PC-3 (cell line): ENCODE measurements at regions not wholly inside any gene's neighbourhood (a gene's known extent, or its start where the extent isn't known, plus 50 kb on each side); places are given as distances from the start of the nearest gene placed in this dataset.

Experiments
- ATAC-seq: fragments of 200-7000 bp; cut with Tn5 transposase; 2 replicates; pipeline ENCODE4 v1.9.1; 2020; ENCODE audit warnings: mild to moderate bottlenecking, moderate library complexity
- BruUV-seq: library from RNA; stranded (reverse); fragments of 400-500 nt; replicated peaks from 2 replicates; lab custom pipeline; 2021; lab: Mats Ljungman, UMichigan
- CTCF ChIA-PET: fragments of 300-600 bp; sonication (Branson Sonifier 250); formaldehyde crosslinking; loops from one replicate; lab custom pipeline; 2022; ENCODE audit warnings: antibody characterized with exemption; lab: Charles Lee
- POLR2A ChIA-PET: fragments of 300-600 bp; sonication (Branson Sonifier 250); formaldehyde crosslinking; loops from one replicate; lab custom pipeline; 2022; ENCODE audit warnings: antibody characterized with exemption; ENCODE audit not compliant: unreplicated experiment; lab: Charles Lee
- DNase-seq: peaks from one replicate; pipeline ENCODE4 v3.0.0-alpha.2; 2015
- H2AFZ ChIP-seq: fragments of 300-600 bp; sonication (generic); 2 replicates; pipeline ENCODE4 v1.6.0; 2016; ENCODE audit warnings: antibody characterized with exemption, low read length
- H3F3A ChIP-seq: fragments of 300-600 bp; sonication (generic); one replicate; pipeline ENCODE4 v1.6.0; 2017; ENCODE audit warnings: antibody characterized with exemption, low read length, control low read depth, mild to moderate bottlenecking; ENCODE audit not compliant: unreplicated experiment
- H3K27ac ChIP-seq: fragments of 300-600 bp; sonication (generic); 2 replicates; pipeline ENCODE4 v1.5.1; 2016; ENCODE audit warnings: mild to moderate bottlenecking, low read length
- H3K27me3 ChIP-seq: fragments of 300-600 bp; sonication (generic); 2 replicates; pipeline ENCODE4 v1.6.1; 2016; ENCODE audit warnings: low read length, mixed read lengths
- H3K36me3 ChIP-seq: fragments of 300-600 bp; sonication (generic); 2 replicates; pipeline ENCODE4 v1.6.1; 2016; ENCODE audit warnings: low read depth, mixed run types, low read length, mixed read lengths
- H3K4me1 ChIP-seq: fragments of 300-600 bp; sonication (generic); 2 replicates; pipeline ENCODE4 v1.5.1; 2016; ENCODE audit warnings: low read length; ENCODE audit not compliant: insufficient read depth
- H3K4me2 ChIP-seq: fragments of 300-600 bp; sonication (generic); 2 replicates; pipeline ENCODE4 v1.6.0; 2016; ENCODE audit warnings: low read length
- H3K4me3 ChIP-seq: fragments of 300-600 bp; sonication (generic); 2 replicates; pipeline ENCODE4 v1.5.1; 2016; ENCODE audit warnings: mild to moderate bottlenecking, low read length, mixed read lengths
- H3K79me2 ChIP-seq: fragments of 300-600 bp; sonication (generic); 2 replicates; pipeline ENCODE4 v1.6.1; 2017; ENCODE audit warnings: low read length, mixed read lengths
- H3K9ac ChIP-seq: fragments of 300-600 bp; sonication (generic); 2 replicates; pipeline ENCODE4 v1.6.0; 2016; ENCODE audit warnings: mild to moderate bottlenecking, low read length
- H3K9me2 ChIP-seq: fragments of 300-600 bp; sonication (generic); replicated peaks from 2 replicates; pipeline ENCODE4 v1.6.1; 2016; ENCODE audit warnings: mixed run types, low read length, mixed read lengths
- H3K9me3 ChIP-seq: fragments of 300-600 bp; sonication (generic); 2 replicates; pipeline ENCODE4 v1.6.1; 2016; ENCODE audit warnings: low read length, mixed read lengths
- H4K20me1 ChIP-seq: fragments of 300-600 bp; sonication (generic); 2 replicates; pipeline ENCODE4 v1.6.1; 2016; ENCODE audit warnings: low read length, mixed read lengths
- EZH2 ChIP-seq: fragments of 300-600 bp; sonication (generic); IDR thresholded peaks from one replicate; pipeline ENCODE4 v1.6.1; 2017; ENCODE audit warnings: antibody characterized with exemption, mild to moderate bottlenecking, low read length; ENCODE audit not compliant: unreplicated experiment
- EZH2phosphoT487 ChIP-seq: fragments of 300-600 bp; sonication (generic); IDR thresholded peaks from 2 replicates; pipeline ENCODE4 v1.6.1; 2018; ENCODE audit warnings: mild to moderate bottlenecking, antibody characterized with exemption, low read length, borderline replicate concordance
- intact Hi-C: fragments of 100-400 bp; cut with micrococcal nuclease; formaldehyde crosslinking; loops from 2 replicates; pipeline ENCODE4 v1.9.0; 2023
- TF ChIP-seq, protein P1 (sequence below): fragments of 300-600 bp; sonication (generic); conservative IDR thresholded peaks from 2 replicates; pipeline ENCODE4 v1.5.1; 2017; ENCODE audit warnings: antibody characterized with exemption, low read depth, mild to moderate bottlenecking, low read length

- no peaks in the 10 kb centered on the region for H3K9me2 ChIP-seq
- intact Hi-C loops: loop anchor here (5.0 kb wide), 1 partner anchor 55 kb away; the partner anchor contains the start of gene HNRNPU
- H3K9ac ChIP-seq: no peak overlapping the region
- ChIA-PET POLR2A (interaction anchor here (0.5 kb wide), 1 partner anchor 50 kb away, joined by 6 read pairs; no protein-coding TSS in a partner anchor), CTCF (no interaction called here)
- H3K4me1 ChIP-seq: peaks cover 5% of the 10 kb centered on the region; the same call in 1 of the 2 replicates
- no peak overlapping the region for H2AFZ ChIP-seq
- H3K79me2 ChIP-seq: no peaks in the 10 kb centered on the region
- H4K20me1 ChIP-seq: no peaks in the 10 kb centered on the region
- no peak overlapping the region for H3K27ac ChIP-seq
- no TSS peak for BruUV-seq
- H3K4me2 ChIP-seq: no peak overlapping the region
- no peak for ATAC-seq
- no peaks in the 10 kb centered on the region for H3F3A ChIP-seq
- no peaks in the 10 kb centered on the region for H3K9me3 ChIP-seq
- no peak overlapping the region for H3K4me3 ChIP-seq
- no peaks in the 10 kb centered on the region for H3K27me3 ChIP-seq
- DNase-seq: no peak
- no peaks in the 10 kb centered on the region for H3K36me3 ChIP-seq
- TF ChIP-seq, protein P1, sequence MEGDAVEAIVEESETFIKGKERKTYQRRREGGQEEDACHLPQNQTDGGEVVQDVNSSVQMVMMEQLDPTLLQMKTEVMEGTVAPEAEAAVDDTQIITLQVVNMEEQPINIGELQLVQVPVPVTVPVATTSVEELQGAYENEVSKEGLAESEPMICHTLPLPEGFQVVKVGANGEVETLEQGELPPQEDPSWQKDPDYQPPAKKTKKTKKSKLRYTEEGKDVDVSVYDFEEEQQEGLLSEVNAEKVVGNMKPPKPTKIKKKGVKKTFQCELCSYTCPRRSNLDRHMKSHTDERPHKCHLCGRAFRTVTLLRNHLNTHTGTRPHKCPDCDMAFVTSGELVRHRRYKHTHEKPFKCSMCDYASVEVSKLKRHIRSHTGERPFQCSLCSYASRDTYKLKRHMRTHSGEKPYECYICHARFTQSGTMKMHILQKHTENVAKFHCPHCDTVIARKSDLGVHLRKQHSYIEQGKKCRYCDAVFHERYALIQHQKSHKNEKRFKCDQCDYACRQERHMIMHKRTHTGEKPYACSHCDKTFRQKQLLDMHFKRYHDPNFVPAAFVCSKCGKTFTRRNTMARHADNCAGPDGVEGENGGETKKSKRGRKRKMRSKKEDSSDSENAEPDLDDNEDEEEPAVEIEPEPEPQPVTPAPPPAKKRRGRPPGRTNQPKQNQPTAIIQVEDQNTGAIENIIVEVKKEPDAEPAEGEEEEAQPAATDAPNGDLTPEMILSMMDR: no peak
- no peak for TF ChIP-seq EZH2phosphoT487
- no peak for TF ChIP-seq EZH2
These were observed 52.8 kb upstream of the HNRNPU start for GRCh38 chr1:244917073-244917670.

GRCh38 chr1:244915736-244916135 is 51.4 kb upstream of the HNRNPU start:
- H3K9me2 ChIP-seq: no peaks in the 10 kb centered on the region
- no peaks in the 10 kb centered on the region for H3K79me2 ChIP-seq
- TF ChIP-seq, protein P1: no peak
- TF ChIP-seq EZH2phosphoT487: no peak
- no peak for TF ChIP-seq EZH2
- intact Hi-C loops: loop anchor here (5.0 kb wide), 1 partner anchor 53 kb away; the partner anchor contains the start of gene HNRNPU
- BruUV-seq: no TSS peak
- peaks cover 5% of the 10 kb centered on the region; the same call in 1 of the 2 replicates for H3K4me1 ChIP-seq
- ChIA-PET POLR2A (no interaction called here), CTCF (interaction anchor here (0.7 kb wide), 1 partner anchor 127 kb away, joined by 3 read pairs; no protein-coding TSS in a partner anchor)
- H3F3A ChIP-seq: no peaks in the 10 kb centered on the region
- no peak for DNase-seq
- H3K27ac ChIP-seq: no peak overlapping the region
- no peaks in the 10 kb centered on the region for H3K9me3 ChIP-seq
- H3K4me2 ChIP-seq: no peak overlapping the region
- H3K27me3 ChIP-seq: no peaks in the 10 kb centered on the region
- no peaks in the 10 kb centered on the region for H3K36me3 ChIP-seq
- H2AFZ ChIP-seq: no peak overlapping the region
- H3K9ac ChIP-seq: no peak overlapping the region
- no peaks in the 10 kb centered on the region for H4K20me1 ChIP-seq
- ATAC-seq: no peak
- no peak overlapping the region for H3K4me3 ChIP-seq

- no peak overlapping the region for H3K4me3 ChIP-seq
- no peak for DNase-seq
- H2AFZ ChIP-seq: no peak overlapping the region
- no peaks in the 10 kb centered on the region for H3K9me2 ChIP-seq
- POLR2A ChIA-PET: no interaction called here
- BruUV-seq: no TSS peak
- ATAC-seq: no peak
- H3K36me3 ChIP-seq: no peaks in the 10 kb centered on the region
- no peaks in the 10 kb centered on the region for H3F3A ChIP-seq
- H3K9me3 ChIP-seq: no peaks in the 10 kb centered on the region
- CTCF ChIA-PET: no interaction called here
- no peaks in the 10 kb centered on the region for H3K27me3 ChIP-seq
- peaks cover 5% of the 10 kb centered on the region; the same call in 1 of the 2 replicates for H3K4me1 ChIP-seq
- TF ChIP-seq, protein P1: no peak
- TF ChIP-seq EZH2: no peak
- TF ChIP-seq EZH2phosphoT487: no peak
- no peaks in the 10 kb centered on the region for H3K79me2 ChIP-seq
- no peaks in the 10 kb centered on the region for H4K20me1 ChIP-seq
- intact Hi-C loops: loop anchor here (5.0 kb wide), 1 partner anchor 52 kb away; the partner anchor contains the start of gene HNRNPU
- no peak overlapping the region for H3K4me2 ChIP-seq
- no peak overlapping the region for H3K27ac ChIP-seq
- no peak overlapping the region for H3K9ac ChIP-seq
These were observed 50.4 kb upstream of the HNRNPU start for GRCh38 chr1:244914761-244915160.
